HEK293 (cell line): ENCODE measurements at regions not wholly inside any gene's neighbourhood (a gene's known extent, or its start where the extent isn't known, plus 50 kb on each side); places are given as distances from the start of the nearest gene placed in this dataset.

ENCODE experiments used
- CTCF ChIA-PET: fragments of 350-600 bp; formaldehyde crosslinking; extraction: SDS; loops from one replicate; lab custom pipeline; 2021; ENCODE audit warnings: antibody characterized with exemption; lab: Yijun Ruan, JAX
- POLR2A ChIA-PET: fragments of 300-600 bp; formaldehyde crosslinking; extraction: SDS; loops from one replicate; lab custom pipeline; 2020; ENCODE audit warnings: antibody characterized with exemption, inconsistent platforms; lab: Yijun Ruan, JAX
- H3K27ac ChIP-seq: fragments of 200-500 bp; sonication (Bioruptor generic); 2 replicates; pipeline ENCODE4 v1.5.1; 2014; ENCODE audit warnings: low read depth, low read length, control low read depth, inconsistent platforms; ENCODE audit errors: extremely low read depth
- H3K36me3 ChIP-seq, 2 experiments: fragments of 200-500 bp in 1 of 2; sonication (Bioruptor generic) in 1 of 2; 1 replicate in 1 of 2; 2 replicates in 1 of 2; pipeline ENCODE4 v1.5.1; 2014 to 2017; ENCODE audit warnings: inconsistent platforms in 2 of 2, low read length in 2 of 2; ENCODE audit not compliant: control insufficient read depth in 2 of 2, insufficient read depth in 1 of 2
- H3K4me1 ChIP-seq: fragments of 200-500 bp; sonication (Bioruptor generic); 2 replicates; pipeline ENCODE4 v1.5.1; 2014; ENCODE audit warnings: mild to moderate bottlenecking, low read length, inconsistent platforms; ENCODE audit not compliant: control insufficient read depth, insufficient read depth
- H3K4me3 ChIP-seq: 2 replicates; pipeline ENCODE4 v1.5.1; 2011; ENCODE audit warnings: low read depth, mild to moderate bottlenecking, control low read depth, low read length, moderate library complexity
- H3K9me3 ChIP-seq: fragments of 200-500 bp; sonication (Bioruptor generic); 2 replicates; pipeline ENCODE4 v1.5.1; 2014; ENCODE audit warnings: low read depth, low read length, inconsistent platforms; ENCODE audit not compliant: control insufficient read depth, insufficient read depth
- BCL11B ChIP-seq: fragments of 450-650 bp; formaldehyde crosslinking; IDR thresholded peaks from 2 replicates; pipeline ENCODE4 v1.5.1; 2016; ENCODE audit warnings: low read depth, missing biosample characterization, missing genetic modification characterization
- KLF16 ChIP-seq: fragments of 450-650 bp; formaldehyde crosslinking; IDR thresholded peaks from 2 replicates; pipeline ENCODE4 v1.5.1; 2017; ENCODE audit warnings: missing biosample characterization, missing genetic modification characterization
- PRDM10 ChIP-seq: fragments of 450-650 bp; formaldehyde crosslinking; IDR thresholded peaks from 2 replicates; pipeline ENCODE4 v1.5.1; 2016; ENCODE audit warnings: missing biosample characterization, missing genetic modification characterization
- PRDM2 ChIP-seq: fragments of 450-650 bp; formaldehyde crosslinking; IDR thresholded peaks from 2 replicates; pipeline ENCODE4 v1.5.1; 2016; ENCODE audit warnings: missing biosample characterization, missing genetic modification characterization, borderline replicate concordance
- PRDM6 ChIP-seq: fragments of 450-650 bp; formaldehyde crosslinking; IDR thresholded peaks from 2 replicates; pipeline ENCODE4 v1.5.1; 2017; ENCODE audit warnings: missing biosample characterization, missing genetic modification characterization
- ZBTB21 ChIP-seq: fragments of 450-650 bp; formaldehyde crosslinking; IDR thresholded peaks from 2 replicates; pipeline ENCODE4 v1.5.1; 2017; ENCODE audit warnings: missing biosample characterization, missing genetic modification characterization
- ZNF114 ChIP-seq: fragments of 450-650 bp; formaldehyde crosslinking; IDR thresholded peaks from 2 replicates; pipeline ENCODE4 v1.5.0; 2017; ENCODE audit warnings: missing biosample characterization, missing genetic modification characterization
- ZNF121 ChIP-seq: fragments of 450-650 bp; formaldehyde crosslinking; IDR thresholded peaks from 2 replicates; pipeline ENCODE4 v1.5.1; 2016; ENCODE audit warnings: missing biosample characterization, missing genetic modification characterization
- ZNF132 ChIP-seq: fragments of 450-650 bp; formaldehyde crosslinking; IDR thresholded peaks from 2 replicates; pipeline ENCODE4 v1.5.1; 2017; ENCODE audit warnings: missing biosample characterization, missing genetic modification characterization, borderline replicate concordance
- ZNF157 ChIP-seq: fragments of 450-650 bp; formaldehyde crosslinking; IDR thresholded peaks from 2 replicates; pipeline ENCODE4 v1.5.1; 2016; ENCODE audit warnings: missing biosample characterization, missing genetic modification characterization
- ZNF18 ChIP-seq: fragments of 450-650 bp; formaldehyde crosslinking; IDR thresholded peaks from 2 replicates; pipeline ENCODE4 v1.5.1; 2016; ENCODE audit warnings: missing biosample characterization, missing genetic modification characterization
- ZNF274 ChIP-seq, 2 experiments: fragments of 200-500 bp in 1 of 2; fragments of 450-650 bp in 1 of 2; sonication (Bioruptor generic) in 1 of 2; formaldehyde crosslinking in 1 of 2; IDR thresholded peaks; 2 replicates each; pipeline versions ENCODE4 v1.5.1 to v1.6.1; 2014 to 2016; ENCODE audit warnings: borderline replicate concordance in 1 of 2, inconsistent platforms in 1 of 2, low read length in 1 of 2, missing biosample characterization in 1 of 2, missing genetic modification characterization in 1 of 2
- ZNF362 ChIP-seq: fragments of 450-650 bp; formaldehyde crosslinking; IDR thresholded peaks from 2 replicates; pipeline ENCODE4 v1.5.1; 2016; ENCODE audit warnings: missing biosample characterization, missing genetic modification characterization
- ZNF426 ChIP-seq: fragments of 450-650 bp; formaldehyde crosslinking; IDR thresholded peaks from 2 replicates; pipeline ENCODE4 v1.5.1; 2017; ENCODE audit warnings: missing biosample characterization, missing genetic modification characterization, mild to moderate bottlenecking, inconsistent platforms, moderate library complexity
- ZNF449 ChIP-seq: fragments of 450-650 bp; formaldehyde crosslinking; IDR thresholded peaks from 2 replicates; pipeline ENCODE4 v1.5.1; 2017; ENCODE audit warnings: missing biosample characterization, mild to moderate bottlenecking, missing genetic modification characterization, moderate library complexity
- ZNF48 ChIP-seq: fragments of 450-650 bp; formaldehyde crosslinking; IDR thresholded peaks from 2 replicates; pipeline ENCODE4 v1.5.1; 2016; ENCODE audit warnings: missing biosample characterization, missing genetic modification characterization
- ZNF549 ChIP-seq: fragments of 450-650 bp; IDR thresholded peaks from 2 replicates; pipeline ENCODE4 v1.5.1; 2018; ENCODE audit warnings: missing biosample characterization, missing genetic modification characterization, mild to moderate bottlenecking, inconsistent platforms, moderate library complexity
- ZNF596 ChIP-seq: fragments of 450-650 bp; IDR thresholded peaks from 2 replicates; pipeline ENCODE4 v1.5.0; 2018; ENCODE audit warnings: missing biosample characterization, mild to moderate bottlenecking, missing genetic modification characterization, moderate library complexity
- ZNF837 ChIP-seq: fragments of 450-650 bp; formaldehyde crosslinking; IDR thresholded peaks from 2 replicates; pipeline ENCODE4 v1.5.1; 2016; ENCODE audit warnings: missing biosample characterization, missing genetic modification characterization

- Histone ChIP-seq H3K9me3 (no peaks in the 10 kb centered on the region), H3K4me1 (no peaks in the 10 kb centered on the region), H3K4me3 (no peak overlapping the region), H3K27ac (no peak overlapping the region), H3K36me3 (no peaks in the 10 kb centered on the region)
- CTCF ChIA-PET: no interaction called here
- no peak for TF ChIP-seq ZNF426 (tag by site-specific recombination)
- no peak for TF ChIP-seq ZNF274 (IDR thresholded peaks at IDR 0.05; ENCODE audit: low read length)
- TF ChIP-seq ZNF274 (tag by site-specific recombination; IDR thresholded peaks at IDR 0.05; ENCODE audit: borderline replicate concordance): no peak
- no peak for TF ChIP-seq ZNF132 (tag by site-specific recombination)
- TF ChIP-seq PRDM2 (tag by site-specific recombination): no peak
- TF ChIP-seq ZNF596 (tag by site-specific recombination): no peak
- no peak for TF ChIP-seq ZBTB21 (tag by site-specific recombination)
- TF ChIP-seq BCL11B (tag by site-specific recombination): no peak
- no peak for TF ChIP-seq PRDM6 (tag by site-specific recombination)
- TF ChIP-seq ZNF449 (tag by site-specific recombination): no peak
- POLR2A ChIA-PET: no interaction called here
Observed at GRCh38 chr1:173328961-173329360, 121.8 kb upstream of the TNFSF4 start.

GRCh38 chr1:173329726-173330125 lies 122.6 kb upstream of the TNFSF4 start:
- Histone ChIP-seq H3K27ac (no peak overlapping the region), H3K4me1 (no peaks in the 10 kb centered on the region), H3K4me3 (no peak overlapping the region), H3K36me3 (no peaks in the 10 kb centered on the region), H3K9me3 (no peaks in the 10 kb centered on the region)
- ChIA-PET POLR2A (no interaction called here), CTCF (no interaction called here)
- TF ChIP-seq ZNF114 (tag by site-specific recombination) (no peak), ZNF837 (tag by site-specific recombination) (no peak), ZNF121 (tag by site-specific recombination) (no peak), PRDM10 (tag by site-specific recombination) (no peak), ZNF362 (tag by site-specific recombination) (no peak), ZNF549 (tag by site-specific recombination) (no peak), ZNF18 (tag by site-specific recombination) (no peak), ZNF48 (tag by site-specific recombination) (no peak), ZNF157 (tag by site-specific recombination) (no peak), KLF16 (tag by site-specific recombination) (no peak)
